HG03135 (cell line): ENCODE measurements at regions not wholly inside any gene's neighbourhood (a gene's known extent, or its start where the extent isn't known, plus 50 kb on each side); places are given as distances from the start of the nearest gene placed in this dataset.
"Not testable (repeated sequence)": the region's sequence is repeated elsewhere in the genome, so short reads cannot be mapped to it uniquely, and the experiment has no call there.

Experiments
- ATAC-seq: cut with Tn5 transposase; IDR thresholded peaks from one replicate; pipeline ENCODE4 v1.9.1; 2021; ENCODE audit warnings: mild to moderate bottlenecking, moderate library complexity; ENCODE audit not compliant: unreplicated experiment

- ATAC-seq, result no peak
These were observed 278.3 kb upstream of the NR2F2 start for GRCh38 chr15:96052154-96052553.

- ATAC-seq, result no peak
These were observed 277.9 kb upstream of the NR2F2 start for GRCh38 chr15:96052572-96053030.

GRCh38 chr15:96053031-96053780 is 277.3 kb upstream of the NR2F2 start:
- ATAC-seq, result no peak

GRCh38 chr15:96053781-96054428 is 276.6 kb upstream of the NR2F2 start:
- no peak for ATAC-seq

GRCh38 chr15:96054621-96055020 is 275.9 kb upstream of the NR2F2 start:
- ATAC-seq, result no peak

- ATAC-seq, result no peak
These were observed 272.2 kb upstream of the NR2F2 start for GRCh38 chr15:96058103-96058851.

- not testable (repeated sequence) for ATAC-seq
These were observed 271.7 kb upstream of the NR2F2 start for GRCh38 chr15:96058852-96059103.

GRCh38 chr15:96060591-96060990 is 269.9 kb upstream of the NR2F2 start:
- not testable (repeated sequence) for ATAC-seq

- ATAC-seq, result no peak
These were observed 266.1 kb upstream of the NR2F2 start for GRCh38 chr15:96064351-96064756.

GRCh38 chr15:96066126-96066525 is 264.4 kb upstream of the NR2F2 start:
- ATAC-seq, result no peak

- ATAC-seq, result no peak
These were observed 263.5 kb upstream of the NR2F2 start for GRCh38 chr15:96066852-96067495.

- no peak for ATAC-seq
These were observed 262.8 kb upstream of the NR2F2 start for GRCh38 chr15:96067677-96068076.

- no peak for ATAC-seq
These were observed 261.6 kb upstream of the NR2F2 start for GRCh38 chr15:96068897-96069296.

- ATAC-seq, result no peak
These were observed 259.9 kb upstream of the NR2F2 start for GRCh38 chr15:96070636-96071035.

GRCh38 chr15:96072821-96073220 is 257.7 kb upstream of the NR2F2 start:
- no peak for ATAC-seq

GRCh38 chr15:96073908-96074307 is 256.6 kb upstream of the NR2F2 start:
- no peak for ATAC-seq

- no peak for ATAC-seq
These were observed 254.6 kb upstream of the NR2F2 start for GRCh38 chr15:96075895-96076294.

- no peak for ATAC-seq
These were observed 254.2 kb upstream of the NR2F2 start for GRCh38 chr15:96076350-96076749.

GRCh38 chr15:96079041-96079440 is 251.5 kb upstream of the NR2F2 start:
- no peak for ATAC-seq

GRCh38 chr15:96079882-96080281 is 250.6 kb upstream of the NR2F2 start:
- ATAC-seq, result no peak

GRCh38 chr15:96086164-96086563 is 244.3 kb upstream of the NR2F2 start:
- ATAC-seq, result no peak
